Keratinocyte (primary cell): ENCODE measurements at regions not wholly inside any gene's neighbourhood (a gene's known extent, or its start where the extent isn't known, plus 50 kb on each side); places are given as distances from the start of the nearest gene placed in this dataset.

Experiments used
- CTCF ChIP-seq, 3 experiments: IDR thresholded peaks in 1 of 3; conservative IDR thresholded peaks in 1 of 3; optimal IDR thresholded peaks in 1 of 3; 2 replicates in 2 of 3; 3 replicates in 1 of 3; pipeline versions ENCODE3 to v1.5.1; 2011; ENCODE audit warnings: low read length in 3 of 3, mild to moderate bottlenecking in 3 of 3, moderate library complexity in 2 of 3, control low read depth in 1 of 3, inconsistent platforms in 1 of 3; ENCODE audit not compliant: insufficient read depth in 2 of 3; ENCODE audit errors: extremely low read depth in 1 of 3
- EZH2 ChIP-seq: IDR thresholded peaks from one replicate; pipeline ENCODE4 v1.6.1; 2012; ENCODE audit warnings: inconsistent platforms, mild to moderate bottlenecking, low read length, moderate library complexity

- no peak for TF ChIP-seq CTCF (optimal IDR thresholded peaks at IDR 0.05 in 1 of 3, IDR thresholded peaks at IDR 0.05 in 1 of 3, conservative IDR thresholded peaks at IDR 0.05 in 1 of 3; ENCODE audit: extremely low read depth in 1 of 3, insufficient read depth in 2 of 3, low read length in 3 of 3)
- no peak for TF ChIP-seq EZH2
Observed at GRCh38 chr22:48299124-48299523, 1528.5 kb downstream of the BRD1 start.
